HepG2 (cell line): ENCODE measurements at regions not wholly inside any gene's neighbourhood (a gene's known extent, or its start where the extent isn't known, plus 50 kb on each side); places are given as distances from the start of the nearest gene placed in this dataset.

Experiments used
- ATAC-seq: fragments of 200-7000 bp; cut with Tn5 transposase; 3 replicates; pipeline ENCODE4 v1.9.1; 2020; ENCODE audit warnings: mild to moderate bottlenecking, moderate library complexity
- BruUV-seq: library from RNA; stranded (reverse); fragments of 400-500 nt; replicated peaks from 2 replicates; lab custom pipeline; 2021; lab: Mats Ljungman, UMichigan
- CTCF ChIA-PET: fragments of 300-600 bp; formaldehyde crosslinking; extraction: SDS; loops from one replicate; lab custom pipeline; 2021; ENCODE audit warnings: low total read pairs, inconsistent platforms, low intra/inter-chr PET ratio; lab: Yijun Ruan, JAX
- POLR2A ChIA-PET: fragments of 350-600 bp; sonication (Branson Sonifier 250); formaldehyde crosslinking; loops from one replicate; lab custom pipeline; 2020; ENCODE audit warnings: antibody characterized with exemption, inconsistent platforms; lab: Yijun Ruan, JAX
- DNase-seq: peaks from one replicate; pipeline ENCODE4 v3.0.0-alpha.2; 2015; ENCODE audit warnings: low spot score
- FAIRE-seq: peaks from 3 replicates; lab custom pipeline; 2011; peaks lifted over from hg19 to GRCh38; lab: Jason Lieb, UNC
- H2AFZ ChIP-seq: one replicate; pipeline ENCODE4 v1.6.1; 2011; ENCODE audit warnings: low read length, inconsistent platforms
- H3K27ac ChIP-seq: fragments of 300-600 bp; 3 replicates; pipeline ENCODE4 v1.8.0; 2011; ENCODE audit warnings: mixed run types, mild to moderate bottlenecking, mixed read lengths, low read length, inconsistent platforms; ENCODE audit not compliant: insufficient read depth; ENCODE audit errors: extremely low read length
- H3K27me3 ChIP-seq, 2 experiments: fragments of 200-600 bp in 1 of 2; 2 replicates in 1 of 2; 3 replicates in 1 of 2; pipeline versions ENCODE4 v1.6.0 to v1.8.0; 2011; ENCODE audit warnings: low read length in 2 of 2, mild to moderate bottlenecking in 2 of 2, moderate library complexity in 2 of 2, inconsistent platforms in 1 of 2; ENCODE audit not compliant: insufficient read depth in 2 of 2, control insufficient read depth in 1 of 2
- H3K36me3 ChIP-seq, 2 experiments: fragments of 200-600 bp in 1 of 2; replicated peaks in 1 of 2; 2 replicates in 1 of 2; 3 replicates in 1 of 2; pipeline versions ENCODE4 v1.5.1 to v1.8.0; 2011; ENCODE audit warnings: low read length in 2 of 2, inconsistent platforms in 1 of 2; ENCODE audit not compliant: insufficient read depth in 2 of 2, control insufficient read depth in 1 of 2
- H3K4me1 ChIP-seq: 2 replicates; pipeline ENCODE4 v1.5.1; 2012; ENCODE audit warnings: low read length, inconsistent platforms; ENCODE audit not compliant: insufficient read depth
- H3K4me2 ChIP-seq: 2 replicates; pipeline ENCODE4 v1.6.0; 2011; ENCODE audit warnings: low read depth, low read length, inconsistent platforms
- H3K4me3 ChIP-seq, 3 experiments: fragments of 200-600 bp in 1 of 3; sonication (generic), shearing (Covaris generic) in 1 of 3; replicated peaks in 1 of 3; 2 replicates each; pipeline ENCODE4 v1.5.1; 2011 to 2016; ENCODE audit warnings: low read length in 3 of 3, inconsistent platforms in 2 of 3, low read depth in 2 of 3, mild to moderate bottlenecking in 2 of 3, control low read depth in 1 of 3, mixed read lengths in 1 of 3; ENCODE audit not compliant: insufficient read depth in 1 of 3
- H3K79me2 ChIP-seq: one replicate; pipeline ENCODE4 v1.6.1; 2011; ENCODE audit warnings: low read length, inconsistent platforms; ENCODE audit not compliant: insufficient read depth
- H3K9ac ChIP-seq: 2 replicates; pipeline ENCODE4 v1.6.0; 2011; ENCODE audit warnings: mild to moderate bottlenecking, low read depth, low read length, inconsistent platforms; ENCODE audit not compliant: insufficient read depth
- H3K9me3 ChIP-seq: 2 replicates; pipeline ENCODE4 v1.5.1; 2012; ENCODE audit warnings: mild to moderate bottlenecking, low read length
- H4K20me1 ChIP-seq: 2 replicates; pipeline ENCODE4 v1.6.0; 2011; ENCODE audit warnings: inconsistent platforms, mild to moderate bottlenecking, low read length, moderate library complexity; ENCODE audit not compliant: insufficient read depth
- ARID2 ChIP-seq: sonication (generic); formaldehyde crosslinking; IDR thresholded peaks from 2 replicates; pipeline ENCODE4 v1.8.1; 2022; ENCODE audit warnings: mild to moderate bottlenecking, missing genetic modification reagents, borderline replicate concordance
- EED ChIP-seq: sonication (generic); formaldehyde crosslinking; IDR thresholded peaks from 2 replicates; pipeline ENCODE4 v1.5.0; 2020; ENCODE audit warnings: mild to moderate bottlenecking, missing genetic modification reagents
- IKZF4 ChIP-seq: sonication (generic); formaldehyde crosslinking; IDR thresholded peaks from 2 replicates; pipeline ENCODE4 v1.5.1; 2020; ENCODE audit warnings: borderline replicate concordance, mild to moderate bottlenecking, low read depth, missing genetic modification reagents; ENCODE audit errors: not compliant biosample characterization
- MIER2 ChIP-seq: IDR thresholded peaks from 2 replicates; pipeline ENCODE4 v1.6.1; 2016; ENCODE audit warnings: missing biosample characterization, missing genetic modification reagents
- NFRKB ChIP-seq: fragments of 450-650 bp; IDR thresholded peaks from 2 replicates; pipeline ENCODE4 v1.6.1; 2017
- NR2F1 ChIP-seq, 2 experiments: fragments of 450-650 bp in 1 of 2; formaldehyde crosslinking in 1 of 2; IDR thresholded peaks; 2 replicates each; pipeline versions ENCODE4 v1.5.0 to v1.6.1; 2016 to 2020; ENCODE audit warnings: mild to moderate bottlenecking in 1 of 2, missing compliant biosample characterization in 1 of 2, missing genetic modification reagents in 1 of 2, moderate library complexity in 1 of 2
- SCMH1 ChIP-seq: sonication (generic); formaldehyde crosslinking; IDR thresholded peaks from 2 replicates; pipeline ENCODE4 v1.9.0; 2021; ENCODE audit warnings: missing genetic modification reagents, mild to moderate bottlenecking, borderline replicate concordance
- SP2 ChIP-seq: sonication (generic); formaldehyde crosslinking; IDR thresholded peaks from 2 replicates; pipeline ENCODE4 v1.5.1; 2020; ENCODE audit warnings: mild to moderate bottlenecking, missing genetic modification reagents
- ZBTB39 ChIP-seq: sonication (generic); formaldehyde crosslinking; IDR thresholded peaks from 2 replicates; pipeline ENCODE4 v1.5.0; 2020; ENCODE audit warnings: missing genetic modification reagents
- ZFP91 ChIP-seq: sonication (generic); formaldehyde crosslinking; IDR thresholded peaks from 2 replicates; pipeline ENCODE4 v1.9.0; 2022; ENCODE audit warnings: missing genetic modification reagents, mild to moderate bottlenecking, borderline replicate concordance
- ZNF3 ChIP-seq: IDR thresholded peaks from 2 replicates; pipeline ENCODE4 v1.7.0; 2017; ENCODE audit warnings: inconsistent platforms
- WGBS: methylation state at CpG from one replicate; pipeline ENCODE4 v1.1.6; 2017; ENCODE audit warnings: low lambda C conversion rate; 5-methylcytosine and 5-hydroxymethylcytosine counted together
- in situ Hi-C: cut with HindIII; loops from 2 replicates; pipeline ENCODE4 v1.10.0; 2017; ENCODE audit warnings: low pct_unique_long_range_greater_than_20kb; ENCODE audit not compliant: extremely low pct_ligation_motif_present
- intact Hi-C: fragments of 100-400 bp; cut with micrococcal nuclease; formaldehyde crosslinking; loops from one replicate; pipeline ENCODE4 v1.10.0; 2022; ENCODE audit not compliant: unreplicated experiment

- no peaks in the 10 kb centered on the region for H4K20me1 ChIP-seq
- in situ Hi-C loops (no loop called here), intact Hi-C loops (no loop called here)
- H2AFZ ChIP-seq, result no peak overlapping the region
- H3K9ac ChIP-seq, result no peak overlapping the region
- no peak overlapping the region for H3K4me3 ChIP-seq
- H3K27ac ChIP-seq, result no peak overlapping the region
- H3K79me2 ChIP-seq, result no peaks in the 10 kb centered on the region
- no peak for ATAC-seq
- H3K9me3 ChIP-seq, result no peaks in the 10 kb centered on the region
- H3K4me2 ChIP-seq, result no peak overlapping the region
- no peak for DNase-seq
- CTCF ChIA-PET, result no interaction called here
- BruUV-seq, result no TSS peak
- POLR2A ChIA-PET, result no interaction called here
- no peaks in the 10 kb centered on the region for H3K27me3 ChIP-seq
- WGBS, result 0% methylated on average over 2 of the region's 2 CpGs
- H3K36me3 ChIP-seq, result no peaks in the 10 kb centered on the region
- H3K4me1 ChIP-seq, result no peaks in the 10 kb centered on the region
- TF ChIP-seq MIER2 (CRISPR knock-in tag), result no peak
- TF ChIP-seq IKZF4 (CRISPR knock-in tag), result no peak
- TF ChIP-seq NR2F1 (CRISPR knock-in tag; IDR thresholded peaks at IDR 0.05), result no peak
- no peak for TF ChIP-seq ZBTB39 (CRISPR knock-in tag)
- no peak for TF ChIP-seq SCMH1 (CRISPR knock-in tag)
- TF ChIP-seq SP2 (CRISPR knock-in tag), result no peak
- no peak for TF ChIP-seq ARID2 (CRISPR knock-in tag)
- no peak for TF ChIP-seq ZNF3 (CRISPR knock-in tag)
- no peak for TF ChIP-seq NFRKB
- TF ChIP-seq EED (CRISPR knock-in tag), result no peak
- no peak for TF ChIP-seq ZFP91
- FAIRE-seq, result no peak
Measured at GRCh38 chr3:117268318-117268717, 558.7 kb downstream of the TUSC7 start.
